GM21390 (cell line): ENCODE measurements at regions not wholly inside any gene's neighbourhood (a gene's known extent, or its start where the extent isn't known, plus 50 kb on each side); places are given as distances from the start of the nearest gene placed in this dataset.
A peak's percentile ranks its signal among the peaks of the same experiment; 100 is the strongest.

Experiments used
- ATAC-seq: cut with Tn5 transposase; IDR thresholded peaks from one replicate; pipeline ENCODE4 v1.9.1; 2021; ENCODE audit not compliant: unreplicated experiment

GRCh38 chr2:164186591-164186990 lies 434.7 kb downstream of the GRB14 start:
- ATAC-seq, result no peak

GRCh38 chr2:164182116-164182627 lies 439.1 kb downstream of the GRB14 start:
- no peak for ATAC-seq

- ATAC-seq, result peak; percentile 72
Measured at GRCh38 chr2:164178835-164179465, 442.3 kb downstream of the GRB14 start.

- no peak for ATAC-seq
Measured at GRCh38 chr2:164164602-164165001, 428.8 kb upstream of the FIGN start.

- ATAC-seq, result no peak
Measured at GRCh38 chr2:164155558-164155957, 419.8 kb upstream of the FIGN start.

GRCh38 chr2:164151522-164151921 lies 415.7 kb upstream of the FIGN start:
- no peak for ATAC-seq

- ATAC-seq, result no peak
Measured at GRCh38 chr2:164150604-164151003, 414.8 kb upstream of the FIGN start.

GRCh38 chr2:164146441-164146840 lies 410.6 kb upstream of the FIGN start:
- no peak for ATAC-seq

- ATAC-seq, result no peak
Measured at GRCh38 chr2:164145093-164145987, 409.5 kb upstream of the FIGN start.

GRCh38 chr2:164143183-164143930 lies 407.5 kb upstream of the FIGN start:
- no peak for ATAC-seq

GRCh38 chr2:164142755-164143154 lies 406.9 kb upstream of the FIGN start:
- no peak for ATAC-seq

- no peak for ATAC-seq
Measured at GRCh38 chr2:164141271-164141670, 405.5 kb upstream of the FIGN start.

GRCh38 chr2:164138750-164139149 lies 402.9 kb upstream of the FIGN start:
- no peak for ATAC-seq

- ATAC-seq, result no peak
Measured at GRCh38 chr2:164134336-164134735, 398.5 kb upstream of the FIGN start.

GRCh38 chr2:164127971-164128527 lies 392.2 kb upstream of the FIGN start:
- ATAC-seq, result no peak

- no peak for ATAC-seq
Measured at GRCh38 chr2:164126960-164127660, 391.3 kb upstream of the FIGN start.

GRCh38 chr2:164115806-164116205 lies 380.0 kb upstream of the FIGN start:
- no peak for ATAC-seq

GRCh38 chr2:164114937-164115336 lies 379.1 kb upstream of the FIGN start:
- ATAC-seq, result no peak

GRCh38 chr2:164112105-164112504 lies 376.3 kb upstream of the FIGN start:
- ATAC-seq, result no peak

GRCh38 chr2:164110515-164110914 lies 374.7 kb upstream of the FIGN start:
- no peak for ATAC-seq

- ATAC-seq, result no peak
Measured at GRCh38 chr2:164109006-164109405, 373.2 kb upstream of the FIGN start.
